Subcutaneous abdominal adipose tissue (tissue), 5 donors: ENCODE measurements at regions not wholly inside any gene's neighbourhood (a gene's known extent, or its start where the extent isn't known, plus 50 kb on each side); places are given as distances from the start of the nearest gene placed in this dataset.

Source experiments
- H3K27ac ChIP-seq: one replicate; pipeline ENCODE4 v1.7.0; 2013; ENCODE audit warnings: low read depth, mild to moderate bottlenecking, inconsistent platforms, low read length, moderate library complexity
- H3K27me3 ChIP-seq, 5 donors: one replicate each; pipeline ENCODE4 v1.7.0; 2013; ENCODE audit warnings: low read length in 5 of 5, inconsistent platforms in 1 of 5; ENCODE audit not compliant: control insufficient read depth in 5 of 5, insufficient read depth in 4 of 5
- H3K36me3 ChIP-seq, 5 donors: one replicate each; pipeline ENCODE4 v1.7.0; 2013; ENCODE audit warnings: low read length in 5 of 5; ENCODE audit not compliant: control insufficient read depth in 5 of 5, insufficient read depth in 5 of 5
- H3K4me1 ChIP-seq, 5 donors: one replicate each; pipeline ENCODE4 v1.7.0; 2013; ENCODE audit warnings: low read length in 5 of 5, mild to moderate bottlenecking in 3 of 5, moderate library complexity in 1 of 5; ENCODE audit not compliant: control insufficient read depth in 5 of 5, insufficient read depth in 5 of 5
- H3K4me3 ChIP-seq, 5 donors: one replicate each; pipeline ENCODE4 v1.7.0; 2013; ENCODE audit warnings: low read length in 5 of 5, low read depth in 1 of 5
- H3K9ac ChIP-seq, 5 donors: one replicate each; pipeline ENCODE4 v1.7.0; 2013; ENCODE audit warnings: low read length in 5 of 5, mild to moderate bottlenecking in 4 of 5, moderate library complexity in 3 of 5
- H3K9me3 ChIP-seq, 5 donors: one replicate each; pipeline ENCODE4 v1.7.0; 2013; ENCODE audit warnings: low read length in 5 of 5; ENCODE audit not compliant: control insufficient read depth in 5 of 5
- donor health status: healthy.
- donor health status: healthy.
- donor health status: healthy.
- donor health status: healthy.
- donor health status: healthy.

DNA sequence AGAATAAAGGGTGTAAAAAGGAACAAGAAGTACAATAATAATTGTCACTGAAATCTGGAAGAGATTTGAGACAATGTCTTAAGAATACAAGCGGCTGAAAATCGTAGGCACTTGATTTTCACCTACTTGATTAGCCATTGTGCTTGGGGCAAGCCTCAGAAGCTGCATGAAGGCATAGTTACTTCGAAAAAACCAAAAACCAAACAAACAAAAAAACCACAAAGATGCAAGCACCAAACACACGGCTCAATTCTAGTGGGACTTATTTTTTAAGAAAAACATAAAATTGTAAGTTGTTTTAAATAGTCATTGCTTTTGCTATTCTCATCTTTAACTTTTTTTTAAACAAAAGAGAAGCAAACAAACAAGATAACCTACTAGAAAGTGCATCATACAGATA is 235.6 kb downstream of the OGFRL1 start:
- no peaks in the 10 kb centered on the region for H3K36me3 ChIP-seq
- H3K4me1 ChIP-seq: peaks cover 0 to 5% (median 3%) of the 10 kb centered on the region in 5 donors
- no peak overlapping the region for H3K4me3 ChIP-seq
- no peak overlapping the region for H3K9ac ChIP-seq
- no peaks in the 10 kb centered on the region for H3K27me3 ChIP-seq
- H3K9me3 ChIP-seq: no peaks in the 10 kb centered on the region
- H3K27ac ChIP-seq: no peak overlapping the region

- no peak overlapping the region for H3K9ac ChIP-seq
- H3K9me3 ChIP-seq: no peaks in the 10 kb centered on the region
- H3K27me3 ChIP-seq: no peaks in the 10 kb centered on the region
- H3K4me1 ChIP-seq: peaks cover 0 to 5% (median 3%) of the 10 kb centered on the region in 5 donors
- H3K36me3 ChIP-seq: no peaks in the 10 kb centered on the region
- no peak overlapping the region for H3K27ac ChIP-seq
- no peak overlapping the region for H3K4me3 ChIP-seq
Observed at GRCh38 chr6:71527886-71528285, 239.3 kb downstream of the OGFRL1 start.

DNA sequence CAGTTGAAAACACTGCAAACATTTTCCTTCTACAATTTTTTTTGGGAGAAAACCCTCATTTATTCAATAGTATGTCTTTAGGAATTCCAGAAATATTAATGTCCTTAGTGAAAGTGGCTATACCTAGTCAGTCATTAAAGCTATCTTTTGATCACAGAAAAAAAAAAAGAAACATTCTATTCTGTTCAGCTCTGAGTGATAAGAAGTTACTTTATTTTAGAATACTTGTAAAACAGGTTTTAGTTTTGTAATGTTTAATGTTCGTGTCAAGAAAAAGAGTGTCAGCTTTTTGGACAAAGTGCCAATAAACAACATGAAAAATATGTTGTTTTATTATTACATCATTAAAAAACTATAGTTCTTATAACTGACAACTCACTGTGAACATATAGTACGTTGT is 240.4 kb downstream of the OGFRL1 start:
- Histone ChIP-seq H3K27ac (no peak overlapping the region), H3K4me1 (peaks cover 0 to 5% (median 3%) of the 10 kb centered on the region in 5 donors), H3K9ac (no peak overlapping the region), H3K4me3 (no peak overlapping the region), H3K36me3 (no peaks in the 10 kb centered on the region), H3K9me3 (no peaks in the 10 kb centered on the region), H3K27me3 (no peaks in the 10 kb centered on the region)

DNA sequence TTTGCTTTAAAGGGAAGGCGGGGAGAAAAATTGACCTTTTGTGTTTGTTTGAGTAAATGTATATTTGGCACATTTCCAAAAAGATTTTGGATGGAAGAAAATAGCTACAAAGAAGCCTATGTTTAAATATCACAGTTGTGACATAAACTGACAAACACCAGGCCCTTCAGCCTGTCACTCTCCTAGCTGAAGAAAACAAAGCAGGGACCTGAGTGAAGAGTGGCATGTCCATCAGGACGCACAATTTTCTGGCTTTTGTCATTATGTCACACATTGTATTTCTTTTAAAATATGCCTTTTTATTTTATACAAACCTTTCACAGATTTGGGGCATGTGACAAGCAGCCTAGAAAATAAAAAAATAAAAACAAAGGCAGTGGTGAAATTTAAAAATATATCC is 241.2 kb downstream of the OGFRL1 start:
- no peaks in the 10 kb centered on the region for H3K36me3 ChIP-seq
- no peak overlapping the region for H3K9ac ChIP-seq
- peaks cover 0 to 5% (median 3%) of the 10 kb centered on the region in 5 donors for H3K4me1 ChIP-seq
- no peaks in the 10 kb centered on the region for H3K27me3 ChIP-seq
- no peak overlapping the region for H3K4me3 ChIP-seq
- H3K27ac ChIP-seq: no peak overlapping the region
- H3K9me3 ChIP-seq: no peaks in the 10 kb centered on the region

- Histone ChIP-seq H3K27me3 (no peaks in the 10 kb centered on the region), H3K4me1 (peaks cover 0 to 5% (median 3%) of the 10 kb centered on the region in 5 donors), H3K4me3 (no peak overlapping the region), H3K9ac (no peak overlapping the region), H3K36me3 (no peaks in the 10 kb centered on the region), H3K27ac (no peak overlapping the region), H3K9me3 (no peaks in the 10 kb centered on the region)
Observed at GRCh38 chr6:71531006-71531405, 242.4 kb downstream of the OGFRL1 start.

- H3K4me1 ChIP-seq: peaks cover 0 to 5% (median 3%) of the 10 kb centered on the region in 5 donors
- H3K9me3 ChIP-seq: no peaks in the 10 kb centered on the region
- no peak overlapping the region for H3K9ac ChIP-seq
- H3K4me3 ChIP-seq: no peak overlapping the region
- no peaks in the 10 kb centered on the region for H3K36me3 ChIP-seq
- H3K27ac ChIP-seq: no peak overlapping the region
- H3K27me3 ChIP-seq: no peaks in the 10 kb centered on the region
Observed at GRCh38 chr6:71531841-71532240, 243.2 kb downstream of the OGFRL1 start.

DNA sequence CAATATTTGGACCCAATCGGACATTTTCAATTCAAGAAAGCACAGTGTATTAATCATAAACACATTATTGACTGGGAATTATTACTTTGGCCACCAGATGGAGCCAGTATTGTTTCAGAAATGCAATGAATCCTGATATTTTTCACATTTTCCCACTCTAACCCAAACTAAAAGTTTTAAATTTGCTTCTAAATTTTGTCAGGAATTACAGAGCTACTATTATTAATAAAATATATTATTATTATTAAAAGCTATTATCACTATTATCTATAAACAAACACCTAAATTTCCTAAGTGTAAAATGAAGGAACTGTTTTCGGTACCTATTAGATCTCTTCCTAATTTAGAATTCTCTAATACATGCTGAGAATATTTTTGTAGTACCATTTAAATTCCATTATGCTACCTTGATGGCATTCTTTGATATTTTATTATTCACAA is 245.3 kb downstream of the OGFRL1 start:
- Histone ChIP-seq H3K4me1 (no peaks in the 10 kb centered on the region), H3K9ac (no peak overlapping the region), H3K36me3 (no peaks in the 10 kb centered on the region), H3K9me3 (no peaks in the 10 kb centered on the region), H3K4me3 (no peak overlapping the region), H3K27me3 (no peaks in the 10 kb centered on the region), H3K27ac (no peak overlapping the region)

DNA sequence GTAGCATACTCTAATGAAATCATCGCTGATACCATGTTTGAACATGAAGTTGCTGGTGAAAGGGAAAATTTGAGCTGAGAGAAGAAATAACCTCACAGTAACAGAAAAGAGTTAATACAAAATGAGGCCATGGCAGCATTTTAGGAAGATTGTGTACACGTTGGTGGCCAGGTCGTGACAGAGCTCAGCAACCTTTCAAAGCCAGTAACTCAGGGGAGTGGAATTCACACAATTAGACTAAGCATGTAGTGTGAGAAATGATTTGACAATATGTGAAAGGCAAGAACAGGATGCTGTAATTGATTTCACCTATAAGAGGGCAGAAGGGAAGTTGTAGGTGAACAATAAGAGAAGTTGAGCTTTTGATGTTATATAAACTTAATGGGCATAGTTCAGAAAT is 246.3 kb downstream of the OGFRL1 start:
- Histone ChIP-seq H3K9me3 (no peaks in the 10 kb centered on the region), H3K36me3 (no peaks in the 10 kb centered on the region), H3K4me3 (no peak overlapping the region), H3K9ac (no peak overlapping the region), H3K4me1 (no peaks in the 10 kb centered on the region), H3K27me3 (no peaks in the 10 kb centered on the region), H3K27ac (no peak overlapping the region)

GRCh38 chr6:71537717-71538116 is 249.1 kb downstream of the OGFRL1 start:
- no peak overlapping the region for H3K4me3 ChIP-seq
- no peaks in the 10 kb centered on the region for H3K36me3 ChIP-seq
- no peaks in the 10 kb centered on the region for H3K27me3 ChIP-seq
- no peak overlapping the region for H3K9ac ChIP-seq
- no peak overlapping the region for H3K27ac ChIP-seq
- H3K9me3 ChIP-seq: no peaks in the 10 kb centered on the region
- H3K4me1 ChIP-seq: no peaks in the 10 kb centered on the region

GRCh38 chr6:71544028-71544427 is 255.4 kb downstream of the OGFRL1 start:
- Histone ChIP-seq H3K9me3 (peaks cover 0 to 3% (median 0%) of the 10 kb centered on the region in 5 donors), H3K4me1 (no peaks in the 10 kb centered on the region), H3K36me3 (no peaks in the 10 kb centered on the region), H3K9ac (no peak overlapping the region), H3K27ac (no peak overlapping the region), H3K4me3 (no peak overlapping the region), H3K27me3 (no peaks in the 10 kb centered on the region)

DNA sequence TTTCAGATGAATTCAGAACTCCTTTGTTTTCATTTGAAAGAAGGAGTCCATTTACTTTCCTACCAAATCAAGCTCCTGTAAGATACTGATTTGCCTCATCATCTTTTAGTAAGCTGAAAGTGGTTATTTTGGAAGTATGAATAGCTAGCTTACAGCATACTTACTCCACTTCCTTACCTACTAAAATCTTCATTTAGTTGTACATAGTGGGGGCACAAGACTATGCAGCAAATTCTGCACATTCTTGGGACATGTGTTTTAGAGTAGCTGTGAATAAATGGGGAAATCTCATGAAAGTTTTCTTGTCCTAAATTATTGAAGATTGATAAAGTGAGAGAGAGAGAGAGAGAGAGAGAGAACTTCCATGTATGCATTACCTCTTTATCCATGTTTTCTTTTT is 256.3 kb downstream of the OGFRL1 start:
- Histone ChIP-seq H3K4me3 (no peak overlapping the region), H3K9ac (no peak overlapping the region), H3K9me3 (peaks cover 0 to 3% (median 0%) of the 10 kb centered on the region in 5 donors), H3K4me1 (no peaks in the 10 kb centered on the region), H3K27me3 (no peaks in the 10 kb centered on the region), H3K27ac (no peak overlapping the region), H3K36me3 (no peaks in the 10 kb centered on the region)
